SK-N-MC (cell line): ENCODE measurements at regions not wholly inside any gene's neighbourhood (a gene's known extent, or its start where the extent isn't known, plus 50 kb on each side); places are given as distances from the start of the nearest gene placed in this dataset.

Experiments
- DNase-seq: peaks from one replicate; pipeline ENCODE4 v3.0.0-alpha.2; 2011; ENCODE audit warnings: low read depth, low spot score
- H3K27ac ChIP-seq: fragments of 200-600 bp; sonication (generic); 2 replicates; pipeline ENCODE4 v1.5.1; 2016; ENCODE audit warnings: mixed run types
- H3K36me3 ChIP-seq: fragments of 200-600 bp; sonication (generic); 2 replicates; pipeline ENCODE4 v1.6.1; 2017; ENCODE audit warnings: antibody characterized with exemption, low read length, mixed read lengths; ENCODE audit not compliant: insufficient read depth
- H3K4me3 ChIP-seq: fragments of 200-600 bp; sonication (generic); 2 replicates; pipeline ENCODE4 v1.5.1; 2016
- H3K9ac ChIP-seq: fragments of 200-600 bp; sonication (generic); 2 replicates; pipeline ENCODE4 v1.8.0; 2017; ENCODE audit warnings: mixed run types, mixed read lengths; ENCODE audit not compliant: insufficient read length
- H3K9me3 ChIP-seq: fragments of 200-600 bp; sonication (generic); 2 replicates; pipeline ENCODE4 v1.6.1; 2017; ENCODE audit warnings: low read depth, mild to moderate bottlenecking, antibody characterized with exemption, low read length, moderate library complexity, mixed read lengths
- EZH2 ChIP-seq: fragments of 200-600 bp; sonication (generic); IDR thresholded peaks from one replicate; pipeline ENCODE4 v1.6.1; 2017; ENCODE audit warnings: antibody characterized with exemption
- FOXP2 ChIP-seq: optimal IDR thresholded peaks from 2 replicates; pipeline ENCODE3; 2011; ENCODE audit warnings: mild to moderate bottlenecking, moderate library complexity; ENCODE audit not compliant: insufficient read depth; ENCODE audit errors: extremely low read length, control extremely low read depth
- POLR2AphosphoS5 ChIP-seq: IDR thresholded peaks from 2 replicates; pipeline ENCODE4 v1.6.1; 2012; ENCODE audit warnings: mild to moderate bottlenecking, low read depth, low read length, borderline replicate concordance

GRCh38 chr4:123790681-123791080, 394.1 kb downstream of the SPRY1 start:
- no peak for DNase-seq
- TF ChIP-seq POLR2AphosphoS5, result no peak
- TF ChIP-seq FOXP2, result no peak
- TF ChIP-seq EZH2, result no peak
- H3K27ac ChIP-seq, result no peak overlapping the region
- no peaks in the 10 kb centered on the region for H3K36me3 ChIP-seq
- H3K9ac ChIP-seq, result no peak overlapping the region
- H3K9me3 ChIP-seq, result no peaks in the 10 kb centered on the region
- H3K4me3 ChIP-seq, result no peak overlapping the region

- Histone ChIP-seq H3K27ac (no peak overlapping the region), H3K4me3 (no peak overlapping the region), H3K9me3 (peaks cover 5% of the 10 kb centered on the region; the same call in 1 of the 2 replicates), H3K36me3 (no peaks in the 10 kb centered on the region), H3K9ac (no peak overlapping the region)
- no peak for TF ChIP-seq FOXP2
- TF ChIP-seq EZH2, result no peak
- no peak for TF ChIP-seq POLR2AphosphoS5
- no peak for DNase-seq
Observed at GRCh38 chr4:123802082-123802645, 405.6 kb downstream of the SPRY1 start.

GRCh38 chr4:123802933-123803332, 406.3 kb downstream of the SPRY1 start:
- Histone ChIP-seq H3K4me3 (no peak overlapping the region), H3K9ac (no peak overlapping the region), H3K27ac (no peak overlapping the region), H3K36me3 (no peaks in the 10 kb centered on the region), H3K9me3 (peaks cover 5% of the 10 kb centered on the region; the same call in 1 of the 2 replicates)
- TF ChIP-seq FOXP2 (no peak), POLR2AphosphoS5 (no peak), EZH2 (no peak)
- DNase-seq, result no peak

- TF ChIP-seq POLR2AphosphoS5 (no peak), FOXP2 (no peak), EZH2 (no peak)
- H3K27ac ChIP-seq, result no peak overlapping the region
Observed at GRCh38 chr4:123804196-123804721, 407.7 kb downstream of the SPRY1 start.

GRCh38 chr4:123806056-123806455, 409.5 kb downstream of the SPRY1 start:
- Histone ChIP-seq H3K9ac (no peak overlapping the region), H3K27ac (no peak overlapping the region), H3K4me3 (no peak overlapping the region), H3K9me3 (no peaks in the 10 kb centered on the region), H3K36me3 (no peaks in the 10 kb centered on the region)
- no peak for DNase-seq
- TF ChIP-seq EZH2, result no peak
- TF ChIP-seq FOXP2, result no peak
- no peak for TF ChIP-seq POLR2AphosphoS5

More at GRCh38 chr4:123804196-123804721, 407.7 kb downstream of the SPRY1 start:
- Histone ChIP-seq H3K36me3 (no peaks in the 10 kb centered on the region), H3K4me3 (no peak overlapping the region), H3K9me3 (peaks cover 4% of the 10 kb centered on the region; the same call in 1 of the 2 replicates), H3K9ac (no peak overlapping the region)
- DNase-seq, result no peak

GRCh38 chr4:123807187-123807586, 410.6 kb downstream of the SPRY1 start:
- H3K9ac ChIP-seq, result no peak overlapping the region
- TF ChIP-seq FOXP2 (no peak), POLR2AphosphoS5 (no peak), EZH2 (no peak)
- no peaks in the 10 kb centered on the region for H3K36me3 ChIP-seq
- H3K27ac ChIP-seq, result no peak overlapping the region
- DNase-seq, result no peak
- H3K4me3 ChIP-seq, result no peak overlapping the region
- H3K9me3 ChIP-seq, result no peaks in the 10 kb centered on the region

- TF ChIP-seq POLR2AphosphoS5 (no peak), FOXP2 (no peak), EZH2 (no peak)
- no peak overlapping the region for H3K9ac ChIP-seq
- H3K4me3 ChIP-seq, result no peak overlapping the region
- H3K27ac ChIP-seq, result no peak overlapping the region
- H3K9me3 ChIP-seq, result no peaks in the 10 kb centered on the region
- no peak for DNase-seq
- no peaks in the 10 kb centered on the region for H3K36me3 ChIP-seq
Observed at GRCh38 chr4:123807866-123808265, 411.3 kb downstream of the SPRY1 start.

- Histone ChIP-seq H3K27ac (no peak overlapping the region), H3K9me3 (no peaks in the 10 kb centered on the region), H3K36me3 (no peaks in the 10 kb centered on the region), H3K9ac (no peak overlapping the region), H3K4me3 (no peak overlapping the region)
- TF ChIP-seq EZH2, result no peak
- TF ChIP-seq FOXP2, result no peak
- TF ChIP-seq POLR2AphosphoS5, result no peak
- DNase-seq, result no peak
Observed at GRCh38 chr4:123809864-123810263, 413.3 kb downstream of the SPRY1 start.

- Histone ChIP-seq H3K36me3 (no peaks in the 10 kb centered on the region), H3K9ac (no peak overlapping the region), H3K27ac (no peak overlapping the region), H3K9me3 (no peaks in the 10 kb centered on the region), H3K4me3 (no peak overlapping the region)
- TF ChIP-seq EZH2 (no peak), POLR2AphosphoS5 (no peak), FOXP2 (no peak)
- DNase-seq, result no peak
Observed at GRCh38 chr4:123812066-123812390, 415.4 kb downstream of the SPRY1 start.
